Fibroblast of villous mesenchyme (primary cell): ENCODE measurements at regions not wholly inside any gene's neighbourhood (a gene's known extent, or its start where the extent isn't known, plus 50 kb on each side); places are given as distances from the start of the nearest gene placed in this dataset.
"Not testable (repeated sequence)": the region's sequence is repeated elsewhere in the genome, so short reads cannot be mapped to it uniquely, and the experiment has no call there.

Source experiments
- DNase-seq: peaks from one replicate; pipeline ENCODE4 v3.0.0-alpha.2; 2010; ENCODE audit warnings: low read depth
- H3K4me3 ChIP-seq: 2 replicates; pipeline ENCODE4 v1.5.1; 2011; ENCODE audit warnings: low read depth, mild to moderate bottlenecking, low read length
- CTCF ChIP-seq: IDR thresholded peaks from 2 replicates; pipeline ENCODE4 v1.5.1; 2012; ENCODE audit warnings: low read depth, mild to moderate bottlenecking, low read length; ENCODE audit not compliant: insufficient read depth

GRCh38 chr9:3650994-3651622 lies 125.3 kb upstream of the RFX3 start:
- DNase-seq, result no peak
- H3K4me3 ChIP-seq, result no peak overlapping the region
- TF ChIP-seq CTCF, result no peak

- no peak for DNase-seq
- H3K4me3 ChIP-seq, result no peak overlapping the region
- TF ChIP-seq CTCF, result no peak
Measured at GRCh38 chr9:3648722-3649246, 123.0 kb upstream of the RFX3 start.

DNA sequence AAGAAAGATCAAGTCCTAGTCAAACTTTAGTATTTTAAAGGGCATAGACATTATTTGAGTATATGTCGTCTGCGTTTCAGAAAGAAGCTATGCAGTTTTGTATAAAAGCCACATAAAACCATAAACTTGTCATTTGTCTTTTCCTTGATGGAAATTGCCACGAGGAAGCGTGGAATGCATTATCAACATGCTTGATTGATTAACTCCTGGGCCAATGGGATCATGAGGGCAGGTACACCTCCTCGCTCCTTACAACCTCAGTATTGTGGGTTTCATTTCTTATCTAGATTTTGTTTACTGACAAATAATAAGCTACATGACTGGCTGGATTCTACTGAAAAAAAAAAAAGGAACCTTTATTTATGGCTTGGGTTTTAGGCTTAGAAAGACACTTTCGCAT lies 122.5 kb upstream of the RFX3 start:
- no peak for DNase-seq
- no peak for TF ChIP-seq CTCF
- no peak overlapping the region for H3K4me3 ChIP-seq

DNA sequence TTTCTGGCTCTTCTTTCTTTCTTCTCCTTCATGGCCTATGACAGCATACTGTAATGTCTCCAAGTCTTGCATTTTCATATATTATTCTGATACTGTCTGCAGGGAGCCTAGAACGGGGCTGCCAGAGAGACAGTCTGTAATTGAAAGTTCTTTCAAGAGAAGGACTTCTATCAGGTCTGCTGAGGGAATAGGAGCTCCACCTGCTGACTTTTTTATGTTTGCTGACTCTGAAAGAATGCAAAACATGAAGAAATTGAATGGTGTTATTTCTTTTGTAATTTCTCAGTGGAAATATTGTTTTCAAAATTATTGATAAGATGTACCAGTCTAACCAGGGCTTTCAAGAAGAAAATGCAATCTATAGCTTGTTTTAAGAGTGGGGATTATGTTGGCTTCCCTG lies 121.9 kb upstream of the RFX3 start:
- no peak for TF ChIP-seq CTCF
- H3K4me3 ChIP-seq, result no peak overlapping the region
- DNase-seq, result no peak

DNA sequence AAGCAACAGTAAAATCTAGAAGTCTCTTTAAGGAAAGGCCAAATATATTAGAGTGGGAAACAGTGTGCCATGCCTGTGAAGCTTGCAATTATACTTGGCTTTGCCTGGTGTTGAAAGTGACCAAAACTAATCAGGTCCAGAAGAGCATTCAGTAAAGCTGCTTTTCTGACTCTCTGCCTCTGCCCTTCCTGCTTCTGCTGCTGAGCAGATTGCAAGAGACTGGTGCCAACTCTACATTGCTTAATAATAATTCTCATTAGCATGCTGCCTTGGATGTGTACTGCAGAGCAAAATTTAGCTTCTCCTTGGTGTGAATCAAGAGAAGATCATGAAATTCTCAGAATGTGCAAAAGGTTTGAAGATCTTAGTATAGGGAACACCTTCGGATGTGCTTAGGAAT lies 120.4 kb upstream of the RFX3 start:
- no peak overlapping the region for H3K4me3 ChIP-seq
- no peak for DNase-seq
- TF ChIP-seq CTCF, result no peak

GRCh38 chr9:3642075-3642474 lies 116.3 kb upstream of the RFX3 start:
- not testable (repeated sequence) for H3K4me3 ChIP-seq, DNase-seq

GRCh38 chr9:3629495-3629894 lies 103.7 kb upstream of the RFX3 start:
- TF ChIP-seq CTCF, result no peak
- no peak for DNase-seq
- H3K4me3 ChIP-seq, result no peak overlapping the region
